ENCODE measurements at regions not wholly inside any gene's neighbourhood (a gene's known extent, or its start where the extent isn't known, plus 50 kb on each side); places are given as distances from the start of the nearest gene placed in this dataset.
"Not testable (repeated sequence)": the region's sequence is repeated elsewhere in the genome, so short reads cannot be mapped to it uniquely, and the experiment has no call there.

- H3K14ac ChIP-seq (replicated peaks; ENCODE audit: low read depth, low read length); H2BK5ac ChIP-seq (ENCODE audit: low read depth, low read length, poor library complexity, severe bottlenecking); ATAC-seq (ENCODE audit: low read depth); BruUV-seq (replicated peaks); H3K4me2 ChIP-seq (ENCODE audit: low read depth, low read length); intact Hi-C loops (cut with micrococcal nuclease); H2BK20ac ChIP-seq (ENCODE audit: low read depth, low read length); H4K8ac ChIP-seq (ENCODE audit: low read depth in 2 of 2, low read length in 2 of 2); H3K9ac ChIP-seq (ENCODE audit: low read depth, low read length); H3K4me3 ChIP-seq (ENCODE audit: insufficient read depth, low read depth, low read length); H3K27ac ChIP-seq (ENCODE audit: insufficient read depth, low read length); H3K9me1 ChIP-seq (ENCODE audit: insufficient read depth, low read length); H4K20me1 ChIP-seq (ENCODE audit: insufficient read depth, low read length); H2AFZ ChIP-seq (replicated peaks; ENCODE audit: low read length, poor library complexity); H3K56ac ChIP-seq (ENCODE audit: extremely low read depth, insufficient read depth, low read length); H4K91ac ChIP-seq (ENCODE audit: insufficient read depth, low read depth, low read length); H3K23ac ChIP-seq (ENCODE audit: low read depth, low read length); POLR2A ChIA-PET (ENCODE audit: unreplicated experiment); dilution Hi-C loops (cut with HindIII; ENCODE audit: low sequenced_read_pairs, unreplicated experiment); H4K5ac ChIP-seq (ENCODE audit: low read depth, low read length); H2AK9ac ChIP-seq (replicated peaks; ENCODE audit: low read depth, low read length, poor library complexity); H3K36me3 ChIP-seq (ENCODE audit: control insufficient read depth, insufficient read depth, low read length); H3K4me1 ChIP-seq (ENCODE audit: control insufficient read depth, insufficient read depth, low read length); H2BK120ac ChIP-seq (ENCODE audit: low read depth, low read length); H3K79me1 ChIP-seq (ENCODE audit: low read depth in 1 of 2, low read length in 2 of 2); H3K18ac ChIP-seq (ENCODE audit: low read depth, low read length); DNase-seq; H2AK5ac ChIP-seq (ENCODE audit: low read depth, low read length); in situ Hi-C loops (cut with MboI; ENCODE audit: low sequenced_read_pairs); CTCF ChIA-PET; H3K4ac ChIP-seq (ENCODE audit: low read depth, low read length); H3K9me3 ChIP-seq (ENCODE audit: control insufficient read depth, insufficient read depth, low read length); H2BK15ac ChIP-seq (ENCODE audit: low read depth, low read length); H3K27me3 ChIP-seq (ENCODE audit: control insufficient read depth, insufficient read depth, low read length): not testable (repeated sequence)
- no CpG with 5 or more reads among the region's 7 CpGs for WGBS, 2 experiments (ENCODE audit: extremely low coverage in 2 of 2, insufficient read length in 1 of 2)
Measured at GRCh38 chr2:111294699-111295098, 174.0 kb downstream of the BCL2L11 start.

GRCh38 chr2:111296122-111296804 lies 175.5 kb downstream of the BCL2L11 start:
- H3K4me1 ChIP-seq (ENCODE audit: control insufficient read depth, insufficient read depth, low read length); H3K56ac ChIP-seq (ENCODE audit: extremely low read depth, insufficient read depth, low read length); intact Hi-C loops (cut with micrococcal nuclease); H2AFZ ChIP-seq (replicated peaks; ENCODE audit: low read length, poor library complexity); H3K79me1 ChIP-seq (ENCODE audit: low read depth in 1 of 2, low read length in 2 of 2); H4K91ac ChIP-seq (ENCODE audit: insufficient read depth, low read depth, low read length); H3K36me3 ChIP-seq (ENCODE audit: control insufficient read depth, insufficient read depth, low read length); H3K18ac ChIP-seq (ENCODE audit: low read depth, low read length); dilution Hi-C loops (cut with HindIII; ENCODE audit: low sequenced_read_pairs, unreplicated experiment); H2BK20ac ChIP-seq (ENCODE audit: low read depth, low read length); H3K27ac ChIP-seq (ENCODE audit: insufficient read depth, low read length); H3K4me3 ChIP-seq (ENCODE audit: insufficient read depth, low read depth, low read length); H3K9ac ChIP-seq (ENCODE audit: low read depth, low read length); H2AK9ac ChIP-seq (replicated peaks; ENCODE audit: low read depth, low read length, poor library complexity); H2BK15ac ChIP-seq (ENCODE audit: low read depth, low read length); H4K8ac ChIP-seq (ENCODE audit: low read depth in 2 of 2, low read length in 2 of 2); H3K27me3 ChIP-seq (ENCODE audit: control insufficient read depth, insufficient read depth, low read length); BruUV-seq (replicated peaks); H2BK5ac ChIP-seq (ENCODE audit: low read depth, low read length, poor library complexity, severe bottlenecking); H3K9me3 ChIP-seq (ENCODE audit: control insufficient read depth, insufficient read depth, low read length); H3K4me2 ChIP-seq (ENCODE audit: low read depth, low read length); in situ Hi-C loops (cut with MboI; ENCODE audit: low sequenced_read_pairs); H4K20me1 ChIP-seq (ENCODE audit: insufficient read depth, low read length); H3K4ac ChIP-seq (ENCODE audit: low read depth, low read length); H2BK120ac ChIP-seq (ENCODE audit: low read depth, low read length); H3K23ac ChIP-seq (ENCODE audit: low read depth, low read length); H3K14ac ChIP-seq (replicated peaks; ENCODE audit: low read depth, low read length); H3K9me1 ChIP-seq (ENCODE audit: insufficient read depth, low read length); H2AK5ac ChIP-seq (ENCODE audit: low read depth, low read length); CTCF ChIA-PET; POLR2A ChIA-PET (ENCODE audit: unreplicated experiment); DNase-seq; H4K5ac ChIP-seq (ENCODE audit: low read depth, low read length): not testable (repeated sequence)
- ATAC-seq (ENCODE audit: low read depth) = peak; percentile 12; the same call in 1 of the 2 replicates
- WGBS, 2 experiments (ENCODE audit: extremely low coverage in 2 of 2, insufficient read length in 1 of 2) = no CpG with 5 or more reads among the region's 6 CpGs
